ENCODE measurements at regions not wholly inside any gene's neighbourhood (a gene's known extent, or its start where the extent isn't known, plus 50 kb on each side); places are given as distances from the start of the nearest gene placed in this dataset.

DNA sequence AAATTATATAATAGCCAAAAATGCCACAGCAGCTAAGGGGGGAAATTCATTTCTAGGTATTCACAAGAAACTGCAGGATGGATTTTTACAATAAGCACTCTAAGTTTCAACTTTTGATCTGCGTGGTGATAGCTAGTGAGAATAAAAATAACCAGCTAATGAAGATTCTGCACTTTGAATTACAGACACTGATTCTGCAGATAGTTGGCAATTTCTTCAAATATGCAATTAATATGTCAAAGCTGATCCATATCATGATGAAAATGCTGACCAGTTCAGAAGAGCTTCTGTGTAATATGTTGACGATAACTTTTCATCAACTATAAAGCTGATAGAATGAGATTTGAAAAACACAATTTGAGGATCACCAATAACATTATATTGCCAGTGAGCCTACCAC is 1272.9 kb downstream of the EFNB2 start:
- no peaks in the 10 kb centered on the region for H3K36me3 ChIP-seq (replicated peaks)
- no peak overlapping the region for H3K27ac ChIP-seq
- in situ Hi-C loops (cut with HindIII; ENCODE audit: low pct_ligation_motif_present, low sequenced_read_pairs) = no loop called here
- no peak for DNase-seq
- no peak overlapping the region for H3K4me3 ChIP-seq (ENCODE audit: low read depth, low read length)
- H3K27me3 ChIP-seq (replicated peaks) = no peaks in the 10 kb centered on the region
- no peak for TF ChIP-seq CTCF (IDR thresholded peaks at IDR 0.05; ENCODE audit: low read depth, low read length, missing control alignments)

- TF ChIP-seq CTCF (IDR thresholded peaks at IDR 0.05; ENCODE audit: low read depth, low read length, missing control alignments) = no peak
- no peak for DNase-seq
- in situ Hi-C loops (cut with HindIII; ENCODE audit: low pct_ligation_motif_present, low sequenced_read_pairs) = no loop called here
- Histone ChIP-seq H3K36me3 (replicated peaks) (no peaks in the 10 kb centered on the region), H3K4me3 (ENCODE audit: low read depth, low read length) (no peak overlapping the region), H3K27me3 (replicated peaks) (no peaks in the 10 kb centered on the region), H3K27ac (no peak overlapping the region)
Observed at GRCh38 chr13:105259426-105259825, 1276.0 kb downstream of the EFNB2 start.

- in situ Hi-C loops (cut with HindIII; ENCODE audit: low pct_ligation_motif_present, low sequenced_read_pairs) = no loop called here
- no peak for DNase-seq
Observed at GRCh38 chr13:105255472-105255871, 1280.0 kb downstream of the EFNB2 start.

DNA sequence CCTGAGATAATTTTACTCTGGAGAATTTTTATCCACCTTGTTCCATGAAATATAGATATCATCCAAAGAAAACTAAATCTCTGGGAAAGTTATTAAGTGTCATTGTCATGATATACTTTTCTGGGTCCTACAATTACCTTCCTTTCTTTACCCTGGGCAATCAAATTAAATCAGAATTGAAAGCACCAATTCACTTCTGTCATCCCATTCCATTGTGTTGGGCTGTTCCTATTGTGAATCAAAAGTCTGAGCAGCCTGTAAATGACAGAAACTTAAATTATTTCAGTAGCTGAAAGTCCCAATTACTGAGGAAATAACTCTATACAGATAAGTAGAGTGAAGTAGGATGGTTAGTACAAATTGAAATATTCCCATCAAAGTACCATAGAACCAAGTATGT is 1284.2 kb downstream of the EFNB2 start:
- in situ Hi-C loops (cut with HindIII; ENCODE audit: low pct_ligation_motif_present, low sequenced_read_pairs) = no loop called here
- no peaks in the 10 kb centered on the region for H3K27me3 ChIP-seq (replicated peaks)
- H3K27ac ChIP-seq = no peak overlapping the region
- H3K36me3 ChIP-seq (replicated peaks) = no peaks in the 10 kb centered on the region
- no peak for DNase-seq
- H3K4me3 ChIP-seq (ENCODE audit: low read depth, low read length) = no peak overlapping the region
- no peak for TF ChIP-seq CTCF (IDR thresholded peaks at IDR 0.05; ENCODE audit: low read depth, low read length, missing control alignments)

More at GRCh38 chr13:105255472-105255871, 1280.0 kb downstream of the EFNB2 start:
- H3K4me3 ChIP-seq (ENCODE audit: low read depth, low read length) = no peak overlapping the region
- H3K27ac ChIP-seq = no peak overlapping the region
- no peaks in the 10 kb centered on the region for H3K36me3 ChIP-seq (replicated peaks)
- no peak for TF ChIP-seq CTCF (IDR thresholded peaks at IDR 0.05; ENCODE audit: low read depth, low read length, missing control alignments)
- no peaks in the 10 kb centered on the region for H3K27me3 ChIP-seq (replicated peaks)

DNA sequence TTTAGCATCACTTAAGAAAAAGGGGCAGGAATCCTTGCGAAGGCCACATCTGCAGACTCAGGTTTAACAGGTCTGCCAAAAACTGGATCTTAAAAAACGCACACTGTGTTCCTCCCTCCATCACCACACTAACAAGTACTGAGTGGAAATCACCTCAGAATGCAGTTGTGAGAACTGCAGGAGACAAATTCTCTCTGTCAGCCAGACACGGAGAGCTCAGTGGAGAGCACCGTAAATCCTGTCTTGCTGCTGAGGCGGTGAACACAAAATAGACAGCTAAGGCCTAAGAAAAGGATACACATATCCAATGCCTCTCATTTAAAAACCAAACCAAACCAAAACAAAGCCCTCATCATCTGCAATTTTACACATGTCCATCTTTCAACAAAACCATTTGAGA is 1287.6 kb downstream of the EFNB2 start:
- TF ChIP-seq CTCF (IDR thresholded peaks at IDR 0.05; ENCODE audit: low read depth, low read length, missing control alignments) = no peak
- Histone ChIP-seq H3K36me3 (replicated peaks) (no peaks in the 10 kb centered on the region), H3K27ac (no peak overlapping the region), H3K4me3 (ENCODE audit: low read depth, low read length) (no peak overlapping the region), H3K27me3 (replicated peaks) (no peaks in the 10 kb centered on the region)
- DNase-seq = no peak
- in situ Hi-C loops (cut with HindIII; ENCODE audit: low pct_ligation_motif_present, low sequenced_read_pairs) = no loop called here

DNA sequence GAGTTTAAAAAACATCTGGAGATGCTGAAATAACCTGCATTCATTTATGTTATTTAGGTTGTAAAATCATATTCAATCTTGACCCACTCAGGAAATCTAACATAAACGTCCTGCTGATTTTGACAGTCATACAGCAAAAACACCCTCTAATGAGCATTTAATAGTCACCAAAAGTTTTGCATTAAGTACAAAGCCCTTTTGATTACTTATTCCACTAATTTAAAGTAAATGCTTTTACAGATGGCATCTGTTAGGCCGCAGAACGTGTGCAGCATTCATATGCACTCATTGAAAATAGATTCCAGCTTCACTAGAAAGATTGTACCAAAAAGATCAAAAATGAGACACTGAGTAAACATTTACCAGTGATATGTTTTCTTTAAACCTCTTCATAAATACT is 1295.1 kb downstream of the EFNB2 start:
- Histone ChIP-seq H3K36me3 (replicated peaks) (no peaks in the 10 kb centered on the region), H3K4me3 (ENCODE audit: low read depth, low read length) (no peak overlapping the region), H3K27ac (no peak overlapping the region), H3K27me3 (replicated peaks) (no peaks in the 10 kb centered on the region)
- in situ Hi-C loops (cut with HindIII; ENCODE audit: low pct_ligation_motif_present, low sequenced_read_pairs) = no loop called here
- DNase-seq = no peak
- no peak for TF ChIP-seq CTCF (IDR thresholded peaks at IDR 0.05; ENCODE audit: low read depth, low read length, missing control alignments)

Data from brain microvascular endothelial cell (primary cell).